Umbilical cord (tissue), 1 donor: ENCODE measurements at regions not wholly inside any gene's neighbourhood (a gene's known extent, or its start where the extent isn't known, plus 50 kb on each side); places are given as distances from the start of the nearest gene placed in this dataset.
"Not testable (repeated sequence)": the region's sequence is repeated elsewhere in the genome, so short reads cannot be mapped to it uniquely, and the experiment has no call there.

Experiments used
- DNase-seq: peaks from one replicate; pipeline ENCODE4 v3.0.0-alpha.2; 2015; ENCODE audit warnings: low spot score

DNA sequence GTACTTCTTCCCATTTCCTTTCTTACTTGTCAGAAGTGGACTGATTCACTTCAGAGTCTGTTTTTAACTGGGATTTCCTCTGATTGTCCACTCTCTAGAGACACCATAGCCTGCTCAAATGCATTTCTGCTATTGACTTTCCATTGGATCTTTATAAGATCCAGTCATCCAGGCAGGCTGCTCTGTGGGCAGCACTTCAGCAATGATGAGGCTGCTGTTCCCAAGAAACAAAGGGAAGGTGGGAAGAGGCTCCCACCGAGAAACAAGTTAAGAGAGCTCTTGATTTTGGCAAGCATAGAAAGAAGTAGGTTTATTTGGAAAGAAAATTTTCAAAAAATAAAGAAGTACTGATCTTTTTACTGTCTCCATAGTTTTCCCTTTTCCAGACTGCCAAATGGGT is 125.8 kb upstream of the STARD13 start:
- DNase-seq = no peak

DNA sequence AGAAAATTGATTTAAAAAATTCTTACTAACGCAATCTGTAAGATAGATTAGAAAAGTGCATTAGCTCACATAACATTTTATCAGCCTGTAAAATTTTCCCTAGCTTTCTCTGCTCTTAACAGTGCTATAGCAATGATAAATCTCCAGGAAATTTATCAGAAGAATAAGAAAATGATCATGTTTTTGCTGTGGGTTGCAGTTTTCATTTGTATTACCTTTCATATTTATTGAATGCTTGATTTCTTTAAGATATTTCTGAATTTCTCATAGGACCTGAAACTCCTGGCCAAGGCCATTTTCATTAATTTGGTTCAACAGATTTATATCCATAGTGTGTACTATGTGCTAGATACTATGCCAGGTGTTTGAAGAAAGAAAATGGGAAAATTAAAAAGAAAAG is 130.3 kb upstream of the STARD13 start:
- no peak for DNase-seq

DNA sequence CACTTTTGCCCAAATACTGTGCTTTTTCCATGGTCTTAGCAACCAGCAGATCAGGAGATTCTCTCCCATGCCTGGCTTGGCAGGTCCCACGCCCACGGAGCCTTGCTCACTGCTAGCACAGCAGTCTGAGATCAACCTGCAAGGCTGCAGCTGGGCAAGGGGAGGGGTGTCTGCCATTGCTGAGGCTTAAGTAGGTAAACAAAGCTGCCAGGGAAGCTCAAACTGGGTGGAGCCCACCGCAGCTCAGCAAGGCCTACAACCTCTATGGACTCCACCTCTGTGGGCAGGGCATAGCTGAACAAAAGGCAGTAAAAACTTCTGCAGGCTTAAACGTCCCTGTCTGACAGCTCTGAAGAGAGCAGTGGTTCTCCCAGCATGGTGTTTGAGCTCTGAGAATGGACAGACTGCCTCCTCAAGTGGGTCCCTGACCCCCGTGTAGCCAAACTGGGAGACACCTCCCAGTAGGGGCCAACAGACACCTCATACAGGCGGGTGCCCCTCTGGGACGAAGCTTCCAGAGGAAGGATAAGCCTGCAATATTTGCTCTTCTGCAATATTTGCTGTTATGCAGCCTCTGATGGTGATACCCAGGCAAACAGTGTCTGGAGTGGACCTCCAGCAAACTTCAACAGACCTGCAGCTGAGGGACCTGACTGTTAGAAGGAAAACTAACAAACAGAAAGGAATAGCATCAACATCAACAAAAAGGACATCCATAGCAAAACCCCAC is 132.8 kb upstream of the STARD13 start:
- DNase-seq = not testable (repeated sequence)

- DNase-seq = not testable (repeated sequence)
These were observed 134.6 kb upstream of the STARD13 start for GRCh38 chr13:33420117-33420516.

GRCh38 chr13:33426131-33426530 is 140.6 kb upstream of the STARD13 start:
- no peak for DNase-seq

- DNase-seq = no peak
These were observed 147.8 kb upstream of the STARD13 start for GRCh38 chr13:33433316-33433715.

GRCh38 chr13:33434676-33435075 is 149.1 kb upstream of the STARD13 start:
- no peak for DNase-seq

- DNase-seq = no peak
These were observed 149.7 kb upstream of the STARD13 start for GRCh38 chr13:33435207-33435606.

- no peak for DNase-seq
These were observed 153.4 kb upstream of the STARD13 start for GRCh38 chr13:33438918-33439317.

DNA sequence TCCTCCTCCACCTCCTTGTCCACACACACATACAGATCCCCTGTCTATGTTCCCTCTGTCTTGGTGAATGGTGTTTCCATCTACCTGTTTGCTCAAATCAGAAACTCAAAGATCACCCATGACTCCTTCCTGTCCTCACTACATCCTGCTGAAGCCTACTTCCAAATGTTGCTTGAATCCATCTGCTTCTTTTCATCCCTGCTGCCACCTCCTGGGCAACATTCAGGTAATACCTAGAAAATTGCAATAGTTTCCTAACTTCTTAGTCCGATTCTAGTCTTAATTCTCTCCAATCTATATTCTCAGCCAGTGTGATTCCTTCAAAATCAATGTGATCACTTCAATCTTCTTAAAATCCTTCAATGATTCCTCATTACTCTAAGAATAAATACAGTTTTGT is 155.5 kb upstream of the STARD13 start:
- DNase-seq = peak; percentile 23

- DNase-seq = no peak
These were observed 159.5 kb upstream of the STARD13 start for GRCh38 chr13:33445024-33445423.

GRCh38 chr13:33445476-33445875 is 159.9 kb upstream of the STARD13 start:
- DNase-seq = no peak

- no peak for DNase-seq
These were observed 161.5 kb upstream of the STARD13 start for GRCh38 chr13:33446821-33447725.

DNA sequence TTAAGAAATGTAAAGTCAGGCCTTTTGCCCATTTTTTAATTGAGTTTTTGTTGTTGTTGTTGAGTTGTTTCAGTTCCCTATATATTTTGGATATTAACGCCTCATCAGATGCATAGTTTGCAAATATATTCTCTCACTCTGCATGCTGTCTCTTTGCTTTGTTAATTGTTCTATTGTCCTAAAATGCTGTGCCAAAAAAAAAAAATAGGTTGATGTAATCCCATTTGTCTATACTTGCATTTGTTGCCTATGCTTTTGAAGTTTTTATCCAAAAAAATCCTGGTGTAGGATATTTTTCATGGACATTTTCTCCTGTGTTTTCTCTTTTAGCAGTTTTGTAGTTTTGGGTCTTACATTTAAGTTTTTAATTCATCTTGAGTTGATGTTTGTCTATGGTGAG is 163.3 kb upstream of the STARD13 start:
- no peak for DNase-seq

DNA sequence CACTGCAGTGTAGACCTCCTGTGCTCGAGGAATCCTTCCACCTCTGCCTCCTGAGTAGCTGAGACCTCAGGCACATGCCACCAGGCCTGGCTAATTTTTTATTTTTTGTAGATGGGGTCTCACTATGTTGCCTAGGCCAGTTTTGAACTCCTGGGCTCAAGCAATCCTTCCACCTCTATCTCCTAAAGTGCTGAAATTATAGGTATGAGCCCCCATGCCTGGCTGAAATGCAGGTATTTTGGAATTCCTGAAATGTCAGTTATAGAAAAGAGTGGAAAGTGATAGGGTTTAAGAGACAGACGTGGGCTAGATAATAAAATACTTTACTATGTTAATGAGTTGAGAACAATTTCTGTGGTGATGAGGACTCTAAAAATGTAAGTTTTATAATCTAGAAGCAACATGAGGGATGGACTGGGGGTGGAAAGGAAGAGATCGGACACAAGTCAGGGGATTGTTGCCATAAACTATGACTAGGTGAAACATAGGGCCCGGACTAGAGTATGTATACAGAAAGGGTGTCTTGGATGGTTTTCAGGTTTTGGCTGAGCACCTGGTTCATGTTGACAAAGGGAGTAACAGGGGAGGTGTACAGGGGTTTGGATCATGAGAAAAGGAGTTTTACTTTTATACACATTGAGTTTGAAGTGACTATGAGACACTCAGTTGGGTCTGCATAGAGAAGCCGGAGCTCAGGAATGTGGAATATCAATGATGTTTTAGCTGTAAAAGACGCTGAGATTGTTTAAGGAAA is 165.6 kb upstream of the STARD13 start:
- DNase-seq = no peak

DNA sequence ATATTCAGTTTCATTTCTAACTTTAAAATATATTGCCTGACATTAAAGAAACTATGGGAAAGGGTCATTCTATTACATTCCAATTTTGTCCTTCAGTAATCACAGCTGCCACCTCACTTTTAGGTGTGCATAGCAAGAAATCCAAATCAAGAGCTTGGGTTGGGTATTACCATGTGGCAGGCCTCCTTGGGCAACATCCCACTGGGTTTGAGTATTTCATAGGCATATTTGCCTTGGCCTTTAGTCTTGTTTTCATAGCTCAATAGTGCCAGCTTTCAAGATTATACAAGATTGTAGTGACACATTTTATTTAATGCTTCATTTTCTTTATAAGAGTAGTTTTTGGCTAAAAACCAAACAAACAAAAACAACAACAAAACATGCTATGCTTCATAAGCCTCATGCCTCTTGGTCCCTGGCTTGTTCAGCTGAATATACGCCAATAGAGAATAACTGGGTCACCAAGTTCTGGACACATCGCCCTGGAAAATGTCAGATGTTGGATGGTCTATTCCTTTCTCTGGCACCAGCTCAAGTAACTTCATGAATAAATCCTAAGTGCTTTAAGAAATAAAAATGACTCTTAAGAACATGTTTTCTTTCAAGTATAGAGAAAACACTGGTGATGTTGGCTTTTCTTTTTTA is 167.4 kb upstream of the STARD13 start:
- DNase-seq = peak; percentile 77

- DNase-seq = peak; percentile 9
These were observed 168.4 kb upstream of the STARD13 start for GRCh38 chr13:33453936-33454335.

GRCh38 chr13:33454844-33455705 is 169.5 kb upstream of the STARD13 start:
- no peak for DNase-seq

GRCh38 chr13:33459702-33460101 is 174.1 kb upstream of the STARD13 start:
- no peak for DNase-seq

GRCh38 chr13:33462109-33462508 is 176.6 kb upstream of the STARD13 start:
- DNase-seq = no peak

DNA sequence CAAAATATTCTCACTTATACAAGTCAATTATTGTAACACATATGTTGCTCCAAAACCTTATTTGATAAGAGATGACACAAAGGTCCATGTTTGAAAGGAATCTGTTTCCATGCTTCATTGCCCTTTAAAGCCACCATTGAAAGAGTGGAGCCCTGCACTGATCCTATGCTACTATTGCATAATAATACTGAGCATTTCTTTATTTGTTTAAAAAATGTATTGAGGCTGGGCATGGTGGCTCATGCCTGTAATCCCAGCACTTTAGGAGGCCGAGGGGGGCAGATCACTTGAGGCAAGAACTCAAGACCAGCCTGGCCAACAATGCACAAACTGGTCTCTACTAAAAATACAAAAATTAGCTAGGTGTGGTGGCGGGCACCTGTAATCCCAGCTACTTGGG is 178.8 kb upstream of the STARD13 start:
- no peak for DNase-seq
